H9 (cell line): ENCODE measurements at regions not wholly inside any gene's neighbourhood (a gene's known extent, or its start where the extent isn't known, plus 50 kb on each side); places are given as distances from the start of the nearest gene placed in this dataset.

Experiments used
- DNase-seq: peaks from one replicate; pipeline ENCODE4 v3.0.0-alpha.2; 2017
- H2AFZ ChIP-seq: one replicate; pipeline ENCODE4 v1.6.1; 2013; ENCODE audit warnings: mild to moderate bottlenecking, low read length, control low read depth, moderate library complexity
- H2AK5ac ChIP-seq: 2 replicates; pipeline ENCODE4 v1.6.1; 2013; ENCODE audit warnings: low read length, control low read depth, mixed read lengths; ENCODE audit not compliant: insufficient read length
- H2BK120ac ChIP-seq: one replicate; pipeline ENCODE4 v1.6.1; 2013; ENCODE audit warnings: low read depth, mild to moderate bottlenecking, low read length, control low read depth, inconsistent platforms; ENCODE audit not compliant: poor library complexity, severe bottlenecking
- H2BK12ac ChIP-seq: 2 replicates; pipeline ENCODE4 v1.6.1; 2013; ENCODE audit warnings: low read length, control low read depth, mixed read lengths, low read depth; ENCODE audit not compliant: insufficient read length
- H2BK15ac ChIP-seq: 2 replicates; pipeline ENCODE4 v1.6.1; 2013; ENCODE audit warnings: low read depth, low read length, control low read depth
- H2BK20ac ChIP-seq: one replicate; pipeline ENCODE4 v1.6.1; 2013; ENCODE audit warnings: low read depth, mild to moderate bottlenecking, low read length, control low read depth, inconsistent platforms; ENCODE audit not compliant: poor library complexity, severe bottlenecking
- H2BK5ac ChIP-seq: 2 replicates; pipeline ENCODE4 v1.6.1; 2013; ENCODE audit warnings: low read length, control low read depth, mixed read lengths; ENCODE audit not compliant: insufficient read length
- H3K14ac ChIP-seq: 2 replicates; pipeline ENCODE4 v1.6.1; 2013; ENCODE audit warnings: low read length, control low read depth; ENCODE audit not compliant: insufficient read depth
- H3K18ac ChIP-seq: 2 replicates; pipeline ENCODE4 v1.6.1; 2013; ENCODE audit warnings: low read depth, mild to moderate bottlenecking, mixed read lengths, low read length, control low read depth; ENCODE audit not compliant: insufficient read length
- H3K23ac ChIP-seq: 2 replicates; pipeline ENCODE4 v1.6.1; 2013; ENCODE audit warnings: low read length, control low read depth, mixed read lengths, low read depth; ENCODE audit not compliant: insufficient read length
- H3K23me2 ChIP-seq: 2 replicates; pipeline ENCODE4 v1.6.1; 2013; ENCODE audit warnings: low read depth, mild to moderate bottlenecking, mixed read lengths, low read length, control low read depth; ENCODE audit not compliant: insufficient read length, poor library complexity, severe bottlenecking
- H3K27ac ChIP-seq: 2 replicates; pipeline ENCODE4 v1.5.1; 2013; ENCODE audit warnings: low read length, control low read depth, mixed read lengths, low read depth; ENCODE audit not compliant: insufficient read length
- H3K27me3 ChIP-seq: 2 replicates; pipeline ENCODE4 v1.6.1; 2013; ENCODE audit warnings: low read length, control low read depth, inconsistent platforms; ENCODE audit not compliant: insufficient read depth
- H3K4ac ChIP-seq: 2 replicates; pipeline ENCODE4 v1.6.1; 2013; ENCODE audit warnings: low read depth, mild to moderate bottlenecking, control low read depth, inconsistent platforms, low read length, moderate library complexity
- H3K4me1 ChIP-seq: 2 replicates; pipeline ENCODE4 v1.6.1; 2013; ENCODE audit warnings: low read length, control low read depth, inconsistent platforms; ENCODE audit not compliant: insufficient read depth
- H3K4me2 ChIP-seq: 2 replicates; pipeline ENCODE4 v1.6.1; 2013; ENCODE audit warnings: low read length, control low read depth, mixed read lengths; ENCODE audit not compliant: insufficient read length, insufficient read depth
- H3K56ac ChIP-seq: 2 replicates; pipeline ENCODE4 v1.6.1; 2013; ENCODE audit warnings: low read depth, mild to moderate bottlenecking, mixed read lengths, low read length, control low read depth; ENCODE audit not compliant: insufficient read length
- H3K79me1 ChIP-seq: 2 replicates; pipeline ENCODE4 v1.6.1; 2013; ENCODE audit warnings: low read depth, mild to moderate bottlenecking, moderate library complexity, low read length, control low read depth, inconsistent platforms; ENCODE audit not compliant: insufficient read depth, poor library complexity, severe bottlenecking
- H3K79me2 ChIP-seq: 2 replicates; pipeline ENCODE4 v1.6.1; 2013; ENCODE audit warnings: low read length, control low read depth, inconsistent platforms; ENCODE audit not compliant: insufficient read depth
- H3K9ac ChIP-seq: 2 replicates; pipeline ENCODE4 v1.6.1; 2013; ENCODE audit warnings: low read length, control low read depth, mixed read lengths; ENCODE audit not compliant: insufficient read length; ENCODE audit errors: extremely low read depth
- H3K9me3 ChIP-seq: one replicate; pipeline ENCODE4 v1.6.1; 2013; ENCODE audit warnings: low read depth, low read length, inconsistent platforms; ENCODE audit not compliant: control insufficient read depth
- H3T11ph ChIP-seq: one replicate; pipeline ENCODE4 v1.6.1; 2013; ENCODE audit warnings: mild to moderate bottlenecking, low read length, control low read depth, inconsistent platforms
- H4K20me1 ChIP-seq: one replicate; pipeline ENCODE4 v1.6.1; 2013; ENCODE audit not compliant: control insufficient read depth, insufficient read length, insufficient read depth
- H4K5ac ChIP-seq: 2 replicates; pipeline ENCODE4 v1.6.1; 2013; ENCODE audit warnings: low read depth, mild to moderate bottlenecking, mixed read lengths, low read length, control low read depth; ENCODE audit not compliant: insufficient read length
- H4K8ac ChIP-seq: replicated peaks from 2 replicates; pipeline ENCODE4 v1.6.1; 2013; ENCODE audit warnings: low read length, control low read depth, mixed read lengths, low read depth; ENCODE audit not compliant: insufficient read length
- H4K91ac ChIP-seq: 2 replicates; pipeline ENCODE4 v1.6.1; 2013; ENCODE audit warnings: low read depth, mild to moderate bottlenecking, moderate library complexity, mixed read lengths, low read length, control low read depth; ENCODE audit not compliant: insufficient read length
- H3K27ac Mint-ChIP-seq, 3 experiments: 2 replicates in 2 of 3; 3 replicates in 1 of 3; pipeline ENCODE4 v1.8.0; 2020 to 2021; ENCODE audit warnings: mixed read lengths in 3 of 3, mild to moderate bottlenecking in 1 of 3, moderate library complexity in 1 of 3
- H3K27me3 Mint-ChIP-seq: 2 replicates; pipeline ENCODE4 v1.8.0; 2021; ENCODE audit warnings: low read depth, mild to moderate bottlenecking, moderate library complexity, mixed read lengths
- H3K36me3 Mint-ChIP-seq, 3 experiments: 2 replicates in 2 of 3; 3 replicates in 1 of 3; pipeline ENCODE4 v1.8.0; 2020 to 2021; ENCODE audit warnings: low read depth in 3 of 3, mixed read lengths in 3 of 3; ENCODE audit not compliant: insufficient read depth in 1 of 3
- H3K4me1 Mint-ChIP-seq, 2 experiments: 2 replicates each; pipeline ENCODE4 v1.8.0; 2020; ENCODE audit warnings: mixed read lengths in 2 of 2
- H3K4me3 Mint-ChIP-seq, 2 experiments: 2 replicates in 1 of 2; 3 replicates in 1 of 2; pipeline ENCODE4 v1.8.0; 2020 to 2021; ENCODE audit warnings: mild to moderate bottlenecking in 2 of 2, mixed read lengths in 2 of 2, moderate library complexity in 1 of 2
- H3K9me3 Mint-ChIP-seq, 2 experiments: 2 replicates in 1 of 2; 3 replicates in 1 of 2; pipeline ENCODE4 v1.8.0; 2020; ENCODE audit warnings: mild to moderate bottlenecking in 2 of 2, mixed read lengths in 2 of 2, moderate library complexity in 1 of 2
- CTCF ChIP-seq: fragments of 200-600 bp; sonication (generic); conservative IDR thresholded peaks from 3 replicates; pipeline ENCODE4 v1.8.0; 2021; ENCODE audit warnings: antibody characterized with exemption, mild to moderate bottlenecking
- WGBS: extraction: QIAGEN DNeasy Blood & Tissue Kit; methylation state at CpG from one replicate; pipeline ENCODE4 v1.1.7; 2013; ENCODE audit warnings: missing lambda C conversion rate, low lambda C conversion rate, mixed read lengths; ENCODE audit not compliant: insufficient read length; ENCODE audit errors: extremely low coverage; 5-methylcytosine and 5-hydroxymethylcytosine counted together

- Histone ChIP-seq H3K23ac (no peak overlapping the region), H3K9me3 (no peaks in the 10 kb centered on the region), H2AFZ (no peak overlapping the region), H4K8ac (no peak overlapping the region), H3K23me2 (no peaks in the 10 kb centered on the region), H3T11ph (no peak overlapping the region), H3K79me1 (no peaks in the 10 kb centered on the region), H4K91ac (no peak overlapping the region), H4K20me1 (no peaks in the 10 kb centered on the region), H3K9ac (no peak overlapping the region), H2BK15ac (no peak overlapping the region), H3K4ac (no peak overlapping the region), H2BK20ac (no peak overlapping the region), H3K56ac (no peak overlapping the region), H3K79me2 (no peaks in the 10 kb centered on the region), H3K27ac (no peak overlapping the region), H4K5ac (no peak overlapping the region), H2BK5ac (no peak overlapping the region), H2BK12ac (no peak overlapping the region), H3K4me1 (no peaks in the 10 kb centered on the region), H3K4me2 (no peak overlapping the region), H3K14ac (no peak overlapping the region), H3K27me3 (no peaks in the 10 kb centered on the region), H2BK120ac (no peak overlapping the region), H2AK5ac (no peak overlapping the region), H3K18ac (no peak overlapping the region)
- no peak for TF ChIP-seq CTCF
- peaks cover 2 to 3% (median 3%) of the 10 kb centered on the region in 3 experiments; a peak in 2 of 7 replicates for H3K36me3 Mint-ChIP-seq
- DNase-seq: no peak
- no peaks in the 10 kb centered on the region; the same call in 1 of the 2 replicates for H3K27me3 Mint-ChIP-seq
- 0 out of 4 replicates have a peak, but pooled peaks cover 0 to 2% of the 10 kb centered on the region in 2 experiments for H3K4me1 Mint-ChIP-seq
- H3K27ac Mint-ChIP-seq: no peak overlapping the region
- WGBS: no CpG with 5 or more reads among the region's 3 CpGs
- no peak overlapping the region for H3K4me3 Mint-ChIP-seq
- peaks cover 6% of the 10 kb centered on the region in 2 experiments for H3K9me3 Mint-ChIP-seq
These were observed 271.2 kb downstream of the HAPSTR1 start for GRCh38 chr16:9362604-9363003.
